ENCODE measurements at regions not wholly inside any gene's neighbourhood (a gene's known extent, or its start where the extent isn't known, plus 50 kb on each side); places are given as distances from the start of the nearest gene placed in this dataset.
"Not testable (repeated sequence)": the region's sequence is repeated elsewhere in the genome, so short reads cannot be mapped to it uniquely, and the experiment has no call there.

GRCh38 chr9:120338340-120338739, 241.6 kb downstream of the CDK5RAP2 start:
- DNase-seq (ENCODE audit: low read depth in 2 of 3, low spot score in 2 of 3) = no peak

- no peak for DNase-seq (ENCODE audit: low read depth in 2 of 3, low spot score in 2 of 3)
Observed at GRCh38 chr9:120337131-120337530, 242.8 kb downstream of the CDK5RAP2 start.

DNA sequence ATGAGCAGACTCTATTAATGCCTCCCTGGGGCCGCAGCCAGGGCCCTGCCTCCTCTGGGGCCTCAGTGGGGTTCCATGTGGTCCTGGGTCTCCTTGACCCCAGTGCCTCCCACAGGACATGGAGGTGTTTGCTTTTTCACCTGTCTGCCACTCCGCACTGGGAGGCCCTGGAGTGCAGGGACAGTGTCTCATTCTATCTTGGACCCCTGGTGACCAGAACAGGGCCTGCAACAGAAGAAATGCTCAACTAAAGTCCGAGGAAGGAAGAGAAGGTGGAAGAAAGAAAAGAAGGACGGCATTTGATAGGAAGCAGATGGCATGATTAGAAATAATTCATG, 243.2 kb downstream of the CDK5RAP2 start:
- DNase-seq (ENCODE audit: low read depth in 2 of 3, low spot score in 2 of 3) = no peak

DNA sequence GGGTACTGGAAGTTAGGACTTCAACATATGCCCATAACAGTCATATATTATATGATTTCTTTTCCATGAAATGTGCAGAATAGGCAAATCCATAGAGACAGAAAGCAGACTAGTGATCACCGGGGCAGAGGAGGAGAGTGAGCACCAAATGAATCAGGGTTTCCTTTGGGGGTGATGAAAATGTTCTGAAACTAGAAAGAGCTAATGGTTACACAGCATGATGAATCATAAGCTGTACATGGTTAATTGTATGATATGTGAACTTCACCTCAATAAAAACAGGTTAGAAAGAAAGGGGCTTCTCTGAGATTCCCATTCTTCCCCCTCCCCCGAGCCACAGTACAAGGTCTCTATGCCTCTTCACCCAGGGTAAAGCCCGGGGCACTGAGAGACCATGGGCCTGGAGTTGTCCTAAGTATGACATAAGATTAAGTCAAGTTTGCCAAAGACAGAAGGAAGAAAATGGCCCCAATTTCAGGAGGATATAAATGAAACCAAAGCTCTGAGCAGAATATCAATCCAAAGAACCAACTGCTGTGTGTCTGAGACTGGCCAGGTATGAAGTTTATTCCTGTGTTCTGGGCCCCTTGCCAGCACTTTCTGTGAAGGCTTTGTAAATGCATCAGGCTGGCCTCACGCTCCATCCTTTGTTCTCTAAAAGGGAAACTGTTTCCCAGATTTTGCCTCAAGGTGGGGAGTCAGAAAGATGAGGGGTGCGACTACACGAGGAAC, 243.8 kb downstream of the CDK5RAP2 start:
- no peak for DNase-seq (ENCODE audit: low read depth in 2 of 3, low spot score in 2 of 3)

DNA sequence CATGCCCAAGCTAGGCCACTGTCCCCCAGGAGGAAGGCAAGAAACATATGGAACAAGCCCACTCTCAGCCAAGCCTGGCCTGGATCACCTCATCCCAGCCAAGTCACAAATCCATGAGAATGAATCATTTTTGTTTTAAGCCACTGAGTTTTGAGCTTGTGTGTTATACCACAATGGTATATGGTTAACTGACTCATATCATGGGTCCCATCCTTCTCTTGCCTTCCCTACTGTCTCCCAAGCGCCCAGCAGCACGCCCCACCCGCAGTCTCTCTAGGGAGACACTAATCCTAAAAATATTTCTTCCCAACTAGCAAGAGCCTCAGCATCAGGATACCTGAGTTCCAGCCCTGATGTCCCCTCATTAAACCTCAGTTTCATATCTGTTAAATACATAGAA, 248.1 kb downstream of the CDK5RAP2 start:
- no peak for DNase-seq (ENCODE audit: low read depth in 2 of 3, low spot score in 2 of 3)

- no peak for DNase-seq (ENCODE audit: low read depth in 2 of 3, low spot score in 2 of 3)
Observed at GRCh38 chr9:120330031-120330430, 249.9 kb downstream of the CDK5RAP2 start.

GRCh38 chr9:120327322-120327721, 252.6 kb downstream of the CDK5RAP2 start:
- no peak for DNase-seq (ENCODE audit: low read depth in 2 of 3, low spot score in 2 of 3)

GRCh38 chr9:120326049-120326693, 253.8 kb downstream of the CDK5RAP2 start:
- DNase-seq (ENCODE audit: low read depth in 2 of 3, low spot score in 2 of 3) = no peak

DNA sequence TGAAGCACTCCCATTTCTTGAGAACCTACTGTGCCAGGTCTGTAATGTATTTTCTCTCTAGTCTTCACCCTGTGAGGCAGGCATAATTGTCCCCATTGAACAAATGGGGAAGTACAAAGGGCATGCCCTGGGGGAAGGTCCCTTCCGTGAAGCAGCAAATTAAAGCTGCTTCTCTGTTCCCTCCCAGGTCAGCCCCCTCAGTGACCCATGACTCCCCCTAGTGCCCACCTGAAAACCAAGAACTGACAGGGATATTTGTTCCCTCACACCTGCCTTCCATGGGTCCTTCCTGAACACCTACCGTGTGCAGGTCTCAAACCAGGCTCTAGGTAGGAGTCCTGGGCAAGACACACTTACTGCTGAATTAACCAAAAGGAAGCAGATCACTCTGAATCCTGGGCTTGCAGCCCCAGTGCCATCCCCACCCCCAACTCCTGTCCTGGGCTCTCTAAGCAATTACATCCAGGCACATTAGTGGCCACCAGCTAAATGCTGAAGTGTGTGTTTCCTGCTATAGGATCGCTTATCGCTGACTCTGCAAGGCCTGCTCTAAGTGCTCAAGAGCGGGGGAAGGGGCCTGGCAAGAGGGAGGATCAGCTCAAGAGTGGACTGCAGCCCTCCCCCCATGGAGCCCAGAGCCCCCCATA, 254.8 kb downstream of the CDK5RAP2 start:
- no peak for DNase-seq (ENCODE audit: low read depth in 2 of 3, low spot score in 2 of 3)

DNA sequence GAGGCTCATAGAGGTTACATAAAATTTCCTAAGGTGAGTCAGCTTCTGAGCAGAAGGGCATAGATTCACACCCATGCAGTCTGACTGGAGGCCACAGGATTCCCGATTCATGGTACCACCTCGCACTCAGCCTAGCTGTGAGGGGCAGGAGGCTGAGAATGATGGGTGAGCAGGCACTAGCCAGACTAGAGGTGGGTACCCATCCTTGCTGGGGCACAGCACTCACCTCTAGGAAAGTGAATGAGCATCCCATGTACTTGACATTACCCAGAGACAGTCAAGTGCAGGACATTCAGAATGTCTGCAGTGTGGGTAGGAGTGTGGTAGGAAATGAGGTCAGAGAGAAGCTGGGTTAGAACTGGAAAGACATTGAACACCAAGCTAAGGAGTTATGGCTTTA, 255.5 kb downstream of the CDK5RAP2 start:
- no peak for DNase-seq (ENCODE audit: low read depth in 2 of 3, low spot score in 2 of 3)

GRCh38 chr9:120323125-120323524, 256.8 kb downstream of the CDK5RAP2 start:
- DNase-seq (ENCODE audit: low read depth in 2 of 3, low spot score in 2 of 3) = no peak

- no peak for DNase-seq (ENCODE audit: low read depth in 2 of 3, low spot score in 2 of 3)
Observed at GRCh38 chr9:120319452-120319851, 260.5 kb downstream of the CDK5RAP2 start.

DNA sequence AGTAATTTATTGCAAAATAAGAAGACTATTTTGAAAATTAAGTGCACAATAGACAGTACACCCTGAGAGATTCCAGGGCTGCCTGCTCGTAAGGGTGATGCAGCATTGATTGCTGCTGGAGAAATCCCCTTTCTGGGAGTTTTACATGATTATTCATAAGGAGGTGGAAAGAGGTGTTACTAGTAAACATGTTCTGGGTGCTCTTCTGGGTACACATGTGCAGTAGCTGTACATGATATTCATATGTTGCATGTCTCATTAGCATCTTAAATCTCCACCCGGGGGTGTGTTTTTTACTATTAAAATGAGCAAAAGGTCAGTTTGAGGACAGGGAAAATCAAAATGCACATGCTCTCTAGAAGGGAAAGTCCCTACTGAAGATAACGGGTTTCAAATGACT, 264.8 kb downstream of the CDK5RAP2 start:
- no peak for DNase-seq (ENCODE audit: low read depth in 2 of 3, low spot score in 2 of 3)

DNA sequence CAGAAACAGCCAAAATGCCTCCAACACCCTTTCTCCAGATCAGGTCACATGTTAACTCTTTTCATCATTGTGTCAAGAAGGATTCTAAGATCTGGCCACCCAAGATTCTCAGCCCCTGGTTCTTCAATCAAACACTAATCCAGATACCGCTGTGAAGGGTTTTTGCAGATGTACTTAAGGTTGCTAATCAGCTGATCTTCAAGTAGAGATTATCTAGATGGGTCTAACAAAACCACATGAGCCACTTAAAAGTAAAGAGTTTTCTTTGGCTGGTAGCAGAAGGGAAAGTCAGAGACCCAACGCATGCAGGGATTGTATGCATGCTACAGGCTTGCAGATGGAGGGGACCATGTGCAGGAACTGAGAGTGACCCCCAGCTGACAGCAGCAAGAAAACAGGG, 267.9 kb downstream of the CDK5RAP2 start:
- DNase-seq (ENCODE audit: low read depth in 2 of 3, low spot score in 2 of 3) = no peak

GRCh38 chr9:120310035-120310434, 269.9 kb downstream of the CDK5RAP2 start:
- no peak for DNase-seq (ENCODE audit: low read depth in 2 of 3, low spot score in 2 of 3)

- DNase-seq (ENCODE audit: low read depth in 2 of 3, low spot score in 2 of 3) = no peak
Observed at GRCh38 chr9:120308495-120308894, 271.5 kb downstream of the CDK5RAP2 start.

- no peak for DNase-seq (ENCODE audit: low read depth in 2 of 3, low spot score in 2 of 3)
Observed at GRCh38 chr9:120307599-120307998, 272.4 kb downstream of the CDK5RAP2 start.

DNA sequence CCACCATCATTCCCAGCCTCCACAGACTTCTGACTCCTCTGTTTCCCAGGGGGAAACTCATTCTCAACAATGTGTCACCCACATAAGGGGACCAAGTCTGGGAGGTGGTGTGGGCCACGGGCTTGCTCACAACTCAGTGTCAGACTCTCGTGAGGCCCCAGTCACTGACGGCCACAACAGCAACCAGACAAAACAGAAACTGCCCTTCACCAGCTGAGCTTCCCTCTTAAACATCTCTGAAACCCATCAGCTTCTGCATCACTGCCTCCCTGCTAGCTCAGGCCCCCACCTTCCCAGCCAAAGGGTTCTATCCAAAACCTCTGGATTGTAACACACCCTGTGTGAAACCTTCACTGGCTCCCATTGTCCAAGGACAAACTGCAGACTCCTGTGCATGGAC, 273.4 kb downstream of the CDK5RAP2 start:
- DNase-seq (ENCODE audit: low read depth in 2 of 3, low spot score in 2 of 3) = no peak

DNA sequence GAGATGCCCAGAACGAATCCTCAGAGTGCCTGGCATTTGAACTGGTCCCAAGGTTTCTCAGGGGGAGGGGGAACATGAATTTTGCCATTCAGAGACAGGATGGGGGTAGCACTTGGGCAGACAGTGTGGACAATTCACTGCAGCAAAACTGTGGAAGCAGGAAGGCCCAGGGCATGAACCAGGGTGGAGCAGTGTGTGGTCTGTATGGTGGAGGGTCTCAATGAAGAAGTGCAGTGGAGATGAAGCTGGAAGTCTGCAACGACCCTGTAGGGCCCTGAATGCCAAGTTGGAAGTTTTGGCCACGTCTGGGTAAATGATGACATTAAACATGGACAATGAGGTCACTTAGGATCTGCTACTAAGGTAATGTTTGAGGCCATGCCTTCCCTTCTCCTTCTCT, 273.9 kb downstream of the CDK5RAP2 start:
- no peak for DNase-seq (ENCODE audit: low read depth in 2 of 3, low spot score in 2 of 3)

DNA sequence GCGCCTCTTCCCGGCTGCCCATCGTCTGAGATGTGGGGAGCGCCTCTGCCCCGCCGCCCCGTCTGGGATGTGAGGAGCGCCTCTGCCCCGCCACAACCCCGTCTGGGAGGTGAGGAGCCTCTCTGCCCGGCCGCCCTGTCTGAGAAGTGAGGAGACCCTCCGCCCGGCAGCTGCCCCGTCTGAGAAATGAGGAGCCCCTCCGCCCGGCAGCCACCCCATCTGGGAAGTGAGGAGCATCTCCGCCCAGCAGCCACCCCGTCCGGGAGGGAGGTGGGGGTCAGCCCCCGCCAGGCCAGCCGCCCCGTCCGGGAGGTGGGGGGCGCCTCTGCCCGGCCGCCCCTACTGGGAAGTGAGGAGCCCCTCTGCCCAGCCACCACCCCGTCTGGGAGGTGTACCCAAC, 275.1 kb downstream of the CDK5RAP2 start:
- DNase-seq (ENCODE audit: low read depth in 2 of 3, low spot score in 2 of 3) = not testable (repeated sequence)

GRCh38 chr9:120303519-120303918, 276.4 kb downstream of the CDK5RAP2 start:
- DNase-seq (ENCODE audit: low read depth in 2 of 3, low spot score in 2 of 3) = no peak

GRCh38 chr9:120299785-120300184, 280.2 kb downstream of the CDK5RAP2 start:
- no peak for DNase-seq (ENCODE audit: low read depth in 2 of 3, low spot score in 2 of 3)

DNA sequence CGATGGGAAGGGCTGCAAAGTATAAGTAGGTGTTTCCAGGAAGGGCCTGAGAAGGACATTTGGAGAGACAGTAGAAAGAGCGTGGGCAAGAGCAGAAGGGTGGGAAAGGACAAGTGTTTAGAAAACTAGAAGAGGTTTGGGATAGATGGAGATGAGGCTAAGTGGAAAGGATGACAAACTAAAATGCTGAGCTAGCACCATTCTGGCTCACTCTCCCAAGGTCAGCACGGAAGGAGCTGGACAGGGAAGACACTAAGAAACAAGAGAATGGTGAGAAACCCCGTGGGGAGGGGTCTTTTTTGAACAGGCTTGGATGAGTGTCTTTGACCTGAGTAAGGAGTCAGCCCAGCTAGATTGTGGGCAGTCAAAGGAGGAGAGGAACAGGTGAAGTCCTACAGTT, 286.0 kb downstream of the CDK5RAP2 start:
- DNase-seq (ENCODE audit: low read depth in 2 of 3, low spot score in 2 of 3) = no peak

Measured in activated CD8-positive, alpha-beta memory T cell treated with anti-CD3 and anti-CD28 coated beads for 48 hours (primary cell).